Neural cell (in vitro differentiated cells): ENCODE measurements at regions not wholly inside any gene's neighbourhood (a gene's known extent, or its start where the extent isn't known, plus 50 kb on each side); places are given as distances from the start of the nearest gene placed in this dataset.

Experiments
- H2AFZ ChIP-seq: fragments of 200-600, 300-800 bp; sonication (generic), shearing (Covaris generic); 2 replicates; pipeline ENCODE4 v1.6.0; 2014; ENCODE audit warnings: low read depth, mild to moderate bottlenecking, antibody characterized with exemption, low read length, moderate library complexity
- H3F3A ChIP-seq: fragments of 200-600 bp; shearing (Covaris generic); 2 replicates; pipeline ENCODE4 v1.6.1; 2016; ENCODE audit warnings: mild to moderate bottlenecking, moderate library complexity, mixed read lengths, antibody characterized with exemption, low read length; ENCODE audit not compliant: insufficient read depth, poor library complexity, severe bottlenecking
- H3K27ac ChIP-seq: fragments of 200-600, 300-800 bp; sonication (generic), shearing (Covaris generic); 2 replicates; pipeline ENCODE4 v1.5.1; 2014; ENCODE audit warnings: mild to moderate bottlenecking, low read length, moderate library complexity
- H3K27me3 ChIP-seq: fragments of 300-800, 200-600 bp; sonication (generic), shearing (Covaris generic); 2 replicates; pipeline ENCODE4 v1.6.0; 2014; ENCODE audit warnings: mild to moderate bottlenecking, low read depth, low read length, moderate library complexity; ENCODE audit not compliant: insufficient read depth
- H3K36me3 ChIP-seq: fragments of 300-800, 200-600 bp; sonication (generic), shearing (Covaris generic); 2 replicates; pipeline ENCODE4 v1.5.1; 2014; ENCODE audit warnings: mild to moderate bottlenecking, antibody characterized with exemption, low read length, moderate library complexity; ENCODE audit not compliant: insufficient read depth
- H3K4me2 ChIP-seq: fragments of 300-800, 200-600 bp; sonication (generic), shearing (Covaris generic); 2 replicates; pipeline ENCODE4 v1.6.0; 2014; ENCODE audit warnings: mild to moderate bottlenecking, low read length
- H3K4me3 ChIP-seq: fragments of 300-800, 200-600 bp; sonication (generic), shearing (Covaris generic); 2 replicates; pipeline ENCODE4 v1.5.1; 2014; ENCODE audit warnings: mild to moderate bottlenecking, low read length, moderate library complexity
- H3K79me2 ChIP-seq: fragments of 200-600 bp; shearing (Covaris generic); replicated peaks from 2 replicates; pipeline ENCODE4 v1.6.0; 2014; ENCODE audit warnings: mild to moderate bottlenecking, low read length, moderate library complexity; ENCODE audit not compliant: insufficient read depth
- H3K9ac ChIP-seq: fragments of 300-800, 200-600 bp; sonication (generic), shearing (Covaris generic); 2 replicates; pipeline ENCODE4 v1.6.1; 2016; ENCODE audit warnings: mild to moderate bottlenecking, low read length, mixed read lengths
- H3K9me2 ChIP-seq: fragments of 200-600 bp; shearing (Covaris generic); 2 replicates; pipeline ENCODE4 v1.6.1; 2016; ENCODE audit warnings: mild to moderate bottlenecking, low read length, mixed read lengths; ENCODE audit not compliant: insufficient read depth
- H3K9me3 ChIP-seq: fragments of 200-600, 300-800 bp; sonication (generic), shearing (Covaris generic); 2 replicates; pipeline ENCODE4 v1.6.1; 2016; ENCODE audit warnings: mild to moderate bottlenecking, mixed run types, low read length, moderate library complexity, mixed read lengths
- H4K20me1 ChIP-seq: fragments of 200-600 bp; shearing (Covaris generic); 2 replicates; pipeline ENCODE4 v1.6.1; 2016; ENCODE audit warnings: mild to moderate bottlenecking, mixed run types; ENCODE audit not compliant: insufficient read depth
- EP300 ChIP-seq: fragments of 450-650 bp; conservative IDR thresholded peaks from 2 replicates; pipeline ENCODE4 v1.6.1; 2014; ENCODE audit warnings: antibody characterized with exemption, mild to moderate bottlenecking, moderate library complexity; ENCODE audit not compliant: poor library complexity, severe bottlenecking
- EZH2 ChIP-seq: fragments of 200-600, 300-800 bp; shearing (Covaris generic), sonication (generic); IDR thresholded peaks from 2 replicates; pipeline ENCODE4 v1.6.1; 2014; ENCODE audit warnings: antibody characterized with exemption, low read length, borderline replicate concordance, mild to moderate bottlenecking; ENCODE audit not compliant: insufficient read depth, poor library complexity, severe bottlenecking
- MXI1 ChIP-seq: fragments of 450-650 bp; conservative IDR thresholded peaks from 2 replicates; pipeline ENCODE4 v1.6.1; 2014; ENCODE audit warnings: antibody characterized with exemption, mild to moderate bottlenecking; ENCODE audit not compliant: poor library complexity, severe bottlenecking
- POLR2AphosphoS5 ChIP-seq: IDR thresholded peaks from 2 replicates; pipeline ENCODE4 v1.6.1; 2012
- RAD21 ChIP-seq: fragments of 450-650 bp; conservative IDR thresholded peaks from 2 replicates; pipeline ENCODE4 v1.6.1; 2014; ENCODE audit warnings: antibody characterized with exemption, mild to moderate bottlenecking, moderate library complexity
- REST ChIP-seq: IDR thresholded peaks from 2 replicates; pipeline ENCODE4 v1.6.1; 2012; ENCODE audit warnings: borderline replicate concordance
- SMC3 ChIP-seq: fragments of 450-650 bp; conservative IDR thresholded peaks from 2 replicates; pipeline ENCODE4 v1.6.1; 2014; ENCODE audit warnings: antibody characterized with exemption, mild to moderate bottlenecking, moderate library complexity; ENCODE audit not compliant: poor library complexity
- TAF1 ChIP-seq: IDR thresholded peaks from 2 replicates; pipeline ENCODE4 v1.6.1; 2012; ENCODE audit warnings: low read depth
- TF ChIP-seq, protein P1 (sequence below): fragments of 450-650 bp; IDR thresholded peaks from 2 replicates; pipeline ENCODE4 v1.5.1; 2014; ENCODE audit warnings: antibody characterized with exemption, mild to moderate bottlenecking, moderate library complexity; ENCODE audit not compliant: poor library complexity, severe bottlenecking

DNA sequence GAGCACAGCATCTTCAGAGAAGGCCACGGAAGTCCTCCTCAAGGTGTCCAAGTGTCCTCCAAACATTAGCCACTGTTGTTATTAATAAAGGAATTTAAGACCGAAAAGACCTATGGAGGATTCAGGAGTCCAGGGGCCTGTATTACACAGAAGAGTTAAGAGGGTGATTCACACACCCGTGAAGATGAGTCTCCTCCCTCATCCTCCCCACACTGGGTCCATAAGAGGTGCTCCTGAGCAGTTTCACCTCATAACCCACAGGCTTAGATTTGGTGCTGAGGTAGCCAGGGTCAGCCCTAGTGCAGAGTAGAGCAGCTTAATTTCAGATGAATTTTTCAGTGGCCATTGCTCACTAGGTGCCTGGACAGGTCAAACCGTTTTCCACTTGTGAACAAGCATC lies 65.3 kb downstream of the PRR18 start:
- H3K36me3 ChIP-seq = no peaks in the 10 kb centered on the region
- TF ChIP-seq SMC3 (no peak), EP300 (no peak), RAD21 (no peak), MXI1 (no peak), TAF1 (no peak)
- TF ChIP-seq, protein P1, sequence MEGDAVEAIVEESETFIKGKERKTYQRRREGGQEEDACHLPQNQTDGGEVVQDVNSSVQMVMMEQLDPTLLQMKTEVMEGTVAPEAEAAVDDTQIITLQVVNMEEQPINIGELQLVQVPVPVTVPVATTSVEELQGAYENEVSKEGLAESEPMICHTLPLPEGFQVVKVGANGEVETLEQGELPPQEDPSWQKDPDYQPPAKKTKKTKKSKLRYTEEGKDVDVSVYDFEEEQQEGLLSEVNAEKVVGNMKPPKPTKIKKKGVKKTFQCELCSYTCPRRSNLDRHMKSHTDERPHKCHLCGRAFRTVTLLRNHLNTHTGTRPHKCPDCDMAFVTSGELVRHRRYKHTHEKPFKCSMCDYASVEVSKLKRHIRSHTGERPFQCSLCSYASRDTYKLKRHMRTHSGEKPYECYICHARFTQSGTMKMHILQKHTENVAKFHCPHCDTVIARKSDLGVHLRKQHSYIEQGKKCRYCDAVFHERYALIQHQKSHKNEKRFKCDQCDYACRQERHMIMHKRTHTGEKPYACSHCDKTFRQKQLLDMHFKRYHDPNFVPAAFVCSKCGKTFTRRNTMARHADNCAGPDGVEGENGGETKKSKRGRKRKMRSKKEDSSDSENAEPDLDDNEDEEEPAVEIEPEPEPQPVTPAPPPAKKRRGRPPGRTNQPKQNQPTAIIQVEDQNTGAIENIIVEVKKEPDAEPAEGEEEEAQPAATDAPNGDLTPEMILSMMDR = no peak

DNA sequence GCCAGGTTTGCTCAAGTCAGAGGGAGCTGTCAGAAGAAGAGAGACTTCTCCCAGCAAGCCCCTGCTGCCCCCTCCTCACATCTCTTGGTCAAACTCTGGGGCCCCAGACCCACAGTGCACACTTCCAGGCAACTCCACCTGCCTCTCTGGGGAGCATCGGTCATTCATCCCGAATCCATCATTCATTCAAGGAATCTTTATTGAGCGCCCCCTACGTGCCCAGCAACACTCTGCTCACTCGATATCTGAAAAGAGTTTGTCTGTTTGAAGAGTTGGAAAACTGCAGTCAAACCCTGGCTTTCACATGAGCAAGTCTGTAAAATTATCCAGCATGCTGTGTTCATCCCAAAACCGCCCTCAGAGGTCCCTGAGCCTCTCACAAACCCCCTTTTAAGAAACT lies 66.2 kb downstream of the PRR18 start:
- H3K27me3 ChIP-seq = no peaks in the 10 kb centered on the region
- no peak overlapping the region for H3K27ac ChIP-seq
- H4K20me1 ChIP-seq = no peaks in the 10 kb centered on the region
- H3K9me3 ChIP-seq = no peaks in the 10 kb centered on the region
- no peaks in the 10 kb centered on the region for H3F3A ChIP-seq
- no peaks in the 10 kb centered on the region for H3K9me2 ChIP-seq
- H3K4me3 ChIP-seq = no peak overlapping the region
- H3K79me2 ChIP-seq = no peaks in the 10 kb centered on the region
- TF ChIP-seq EZH2 (no peak), TAF1 (no peak), RAD21 (no peak)
- H3K36me3 ChIP-seq = no peaks in the 10 kb centered on the region
- no peak overlapping the region for H2AFZ ChIP-seq
- no peak overlapping the region for H3K9ac ChIP-seq
- H3K4me2 ChIP-seq = no peak overlapping the region

More for the DNA sequence above, 65.3 kb downstream of the PRR18 start:
- Histone ChIP-seq H3K27me3 (no peaks in the 10 kb centered on the region), H3K27ac (no peak overlapping the region), H3K79me2 (no peaks in the 10 kb centered on the region), H3K9me3 (no peaks in the 10 kb centered on the region), H3K9ac (no peak overlapping the region), H4K20me1 (no peaks in the 10 kb centered on the region), H3K4me3 (no peak overlapping the region), H3K4me2 (no peak overlapping the region), H2AFZ (no peak overlapping the region), H3F3A (no peaks in the 10 kb centered on the region), H3K9me2 (no peaks in the 10 kb centered on the region)

GRCh38 chr6:166240889-166241288 lies 67.3 kb downstream of the PRR18 start:
- Histone ChIP-seq H3K4me2 (no peak overlapping the region), H3K36me3 (no peaks in the 10 kb centered on the region), H3K9me2 (no peaks in the 10 kb centered on the region), H3K27ac (no peak overlapping the region), H3F3A (no peaks in the 10 kb centered on the region), H3K9me3 (no peaks in the 10 kb centered on the region), H3K4me3 (no peak overlapping the region), H4K20me1 (no peaks in the 10 kb centered on the region), H3K27me3 (no peaks in the 10 kb centered on the region), H2AFZ (no peak overlapping the region), H3K9ac (no peak overlapping the region), H3K79me2 (no peaks in the 10 kb centered on the region)
- TF ChIP-seq SMC3 = no peak
- TF ChIP-seq, protein P1 = no peak
- TF ChIP-seq RAD21 = no peak
- TF ChIP-seq EP300 = no peak
- no peak for TF ChIP-seq TAF1
- TF ChIP-seq REST = no peak
- no peak for TF ChIP-seq MXI1
- no peak for TF ChIP-seq EZH2
- TF ChIP-seq POLR2AphosphoS5 = no peak
